Lung (tissue), 11 donors: ENCODE measurements at regions not wholly inside any gene's neighbourhood (a gene's known extent, or its start where the extent isn't known, plus 50 kb on each side); places are given as distances from the start of the nearest gene placed in this dataset.
A peak's percentile ranks its signal among the peaks of the same experiment; 100 is the strongest.

ENCODE experiments used
- ATAC-seq: fragments of 200-7000 bp; cut with Tn5 transposase; one replicate; pipeline ENCODE4 v1.9.1; 2020; ENCODE audit warnings: moderate number of reproducible peaks; ENCODE audit not compliant: insufficient read depth, low FRiP score
- DNase-seq, 3 donors: peaks; one replicate each; pipeline ENCODE4 v3.0.0-alpha.2; 2013 to 2017
- H3K27ac ChIP-seq, 2 donors: one replicate each; pipeline ENCODE4 v1.5.1; 2013; ENCODE audit warnings: mild to moderate bottlenecking in 2 of 2, moderate library complexity in 2 of 2, control low read depth in 1 of 2, inconsistent platforms in 1 of 2, low read depth in 1 of 2, low read length in 1 of 2
- H3K27me3 ChIP-seq, 3 donors: one replicate each; pipeline ENCODE4 v1.5.1; 2013; ENCODE audit warnings: low read length in 2 of 3; ENCODE audit not compliant: control insufficient read depth in 3 of 3, insufficient read depth in 3 of 3
- H3K36me3 ChIP-seq, 4 donors: one replicate each; pipeline ENCODE4 v1.5.1; 2013; ENCODE audit warnings: low read length in 4 of 4, mild to moderate bottlenecking in 1 of 4, moderate library complexity in 1 of 4; ENCODE audit not compliant: control insufficient read depth in 4 of 4, insufficient read depth in 4 of 4
- H3K4me1 ChIP-seq, 5 donors: one replicate each; pipeline ENCODE4 v1.5.1; 2013; ENCODE audit warnings: low read length in 5 of 5, mild to moderate bottlenecking in 2 of 5, moderate library complexity in 1 of 5; ENCODE audit not compliant: control insufficient read depth in 5 of 5, insufficient read depth in 5 of 5
- H3K4me3 ChIP-seq: one replicate; pipeline ENCODE4 v1.5.1; 2013; ENCODE audit warnings: mild to moderate bottlenecking, control low read depth, moderate library complexity
- H3K9ac ChIP-seq, 2 donors: one replicate each; pipeline ENCODE4 v1.5.1; 2013; ENCODE audit warnings: low read length in 2 of 2, control low read depth in 1 of 2; ENCODE audit not compliant: insufficient read depth in 1 of 2
- H3K9me3 ChIP-seq, 4 donors: one replicate each; pipeline ENCODE4 v1.5.1; 2013; ENCODE audit warnings: low read length in 3 of 4, mild to moderate bottlenecking in 1 of 4, moderate library complexity in 1 of 4; ENCODE audit not compliant: control insufficient read depth in 4 of 4, insufficient read depth in 3 of 4
- CTCF ChIP-seq: IDR thresholded peaks from 2 replicates; pipeline ENCODE4 v1.5.1; 2012; ENCODE audit warnings: mild to moderate bottlenecking; ENCODE audit errors: control extremely low read depth, extremely low read depth
- WGBS, 2 donors: extraction: QIAGEN DNeasy Blood & Tissue Kit; methylation state at CpG; one replicate each; pipeline ENCODE4 v1.1.7; 2013; 5-methylcytosine and 5-hydroxymethylcytosine counted together
- donor health status: control.
- donor health status: control.
- donor health status: Bipolar disorder and iron deficiency.
- donor health status: healthy.
- donor health status: DM: yes; HTN: yes; CAD: no.

- Histone ChIP-seq H3K27ac (no peak overlapping the region), H3K4me3 (no peak overlapping the region), H3K36me3 (no peaks in the 10 kb centered on the region), H3K9me3 (no peaks in the 10 kb centered on the region), H3K9ac (no peak overlapping the region), H3K27me3 (no peaks in the 10 kb centered on the region), H3K4me1 (no peaks in the 10 kb centered on the region)
- no peak for TF ChIP-seq CTCF
- 61 to 73% methylated on average over 7 of the region's 7 CpGs for WGBS, 2 donors
- ATAC-seq (no peak), DNase-seq (peak in 1 of 3 donors; percentile 14)
These were observed 864.0 kb downstream of the KCNJ2 start for GRCh38 chr17:71033336-71033735.

DNA sequence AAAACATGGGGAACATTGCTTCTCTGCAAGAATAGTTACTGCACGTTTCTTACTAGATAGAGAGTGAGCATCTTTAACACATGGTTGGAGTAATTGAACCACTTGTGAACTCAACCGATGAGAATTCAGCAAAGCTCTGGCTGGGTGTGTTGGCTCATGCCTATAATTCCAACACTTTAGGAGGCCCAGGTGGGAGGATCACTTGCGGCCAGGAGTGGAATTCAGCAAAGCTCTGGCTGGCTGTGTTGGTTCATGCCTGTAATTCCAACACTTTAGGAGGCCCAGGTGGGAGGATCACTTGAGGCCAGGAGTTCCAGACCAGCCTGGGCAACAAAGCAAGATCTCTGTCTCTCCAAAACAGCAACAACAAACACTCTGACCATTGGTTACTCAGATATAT is 865.9 kb downstream of the KCNJ2 start:
- DNase-seq (no peak), ATAC-seq (no peak)
- no peak overlapping the region for H3K27ac ChIP-seq
- no peaks in the 10 kb centered on the region for H3K36me3 ChIP-seq
- H3K4me1 ChIP-seq: no peaks in the 10 kb centered on the region
- no peaks in the 10 kb centered on the region for H3K9me3 ChIP-seq
- no peak overlapping the region for H3K4me3 ChIP-seq
- 84 to 89% methylated on average over 3 of the region's 3 CpGs for WGBS, 2 donors
- H3K9ac ChIP-seq: no peak overlapping the region
- no peaks in the 10 kb centered on the region for H3K27me3 ChIP-seq
- TF ChIP-seq CTCF: no peak

DNA sequence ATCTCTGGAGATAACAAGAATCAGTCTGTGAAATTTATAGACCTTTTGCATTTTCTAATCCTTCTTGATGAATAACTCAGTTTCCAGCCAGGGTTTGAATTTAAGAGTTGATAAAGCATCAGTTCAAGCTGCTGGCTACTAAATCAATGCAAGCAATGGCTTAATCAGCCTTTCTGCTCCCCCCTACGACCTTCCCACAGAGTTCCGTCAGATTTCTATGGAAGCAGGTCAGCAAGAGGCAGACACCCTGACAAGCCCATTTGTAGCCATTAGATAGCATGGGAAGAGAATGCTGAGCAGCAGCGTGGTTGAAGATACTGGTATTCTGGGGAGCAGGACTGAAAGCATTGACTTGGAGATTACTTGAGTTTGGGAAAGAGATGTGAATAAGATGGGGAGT is 868.1 kb downstream of the KCNJ2 start:
- ATAC-seq (no peak), DNase-seq (no peak)
- Histone ChIP-seq H3K9ac (no peak overlapping the region), H3K27me3 (no peaks in the 10 kb centered on the region), H3K27ac (no peak overlapping the region), H3K9me3 (no peaks in the 10 kb centered on the region), H3K36me3 (no peaks in the 10 kb centered on the region), H3K4me3 (no peak overlapping the region), H3K4me1 (no peaks in the 10 kb centered on the region)
- no peak for TF ChIP-seq CTCF
- WGBS, 2 donors: 65 to 72% methylated on average over 3 of the region's 3 CpGs

- Histone ChIP-seq H3K4me1 (no peaks in the 10 kb centered on the region), H3K9ac (no peak overlapping the region), H3K9me3 (no peaks in the 10 kb centered on the region), H3K27me3 (no peaks in the 10 kb centered on the region), H3K27ac (no peak overlapping the region), H3K4me3 (no peak overlapping the region), H3K36me3 (no peaks in the 10 kb centered on the region)
- ATAC-seq: no peak
- no peak for TF ChIP-seq CTCF
- 77 to 86% methylated on average over 4 of the region's 4 CpGs for WGBS, 2 donors
- no peak for DNase-seq
These were observed 870.1 kb downstream of the KCNJ2 start for GRCh38 chr17:71039391-71039790.
